NB4 (cell line): ENCODE measurements at regions not wholly inside any gene's neighbourhood (a gene's known extent, or its start where the extent isn't known, plus 50 kb on each side); places are given as distances from the start of the nearest gene placed in this dataset.

Experiments
- MAX ChIP-seq: IDR thresholded peaks from 2 replicates; pipeline ENCODE4 v1.6.1; 2011; ENCODE audit warnings: low read depth, low read length
- MYC ChIP-seq: IDR thresholded peaks from 2 replicates; pipeline ENCODE4 v1.6.1; 2011; ENCODE audit warnings: low read depth, low read length
- POLR2A ChIP-seq: IDR thresholded peaks from 2 replicates; pipeline ENCODE4 v1.6.1; 2011; ENCODE audit warnings: mild to moderate bottlenecking; ENCODE audit not compliant: insufficient read length; ENCODE audit errors: extremely low read depth
- TF ChIP-seq, protein P1 (sequence below): IDR thresholded peaks from one replicate; pipeline ENCODE4 v1.5.1; 2012; ENCODE audit warnings: low read depth, low read length

DNA sequence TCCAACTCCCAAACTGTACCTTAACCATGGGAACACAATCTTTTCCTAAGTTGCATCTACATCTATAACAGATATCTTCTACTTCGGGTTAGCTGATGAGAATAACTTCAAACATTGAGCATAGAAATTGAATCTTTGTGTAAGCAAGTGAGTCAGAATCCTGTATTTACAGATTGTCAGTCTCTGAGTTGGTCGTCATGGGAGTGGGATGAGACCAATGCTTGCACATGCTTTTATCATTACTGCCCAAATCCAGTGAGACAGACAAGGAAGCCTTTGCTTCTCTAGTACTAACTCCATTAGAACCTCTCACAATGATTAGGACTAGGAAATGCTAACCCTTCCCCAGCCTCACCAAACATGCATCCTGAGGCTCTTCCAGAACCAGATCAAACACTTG is 587.1 kb upstream of the ZNF717 start:
- TF ChIP-seq, protein P1, sequence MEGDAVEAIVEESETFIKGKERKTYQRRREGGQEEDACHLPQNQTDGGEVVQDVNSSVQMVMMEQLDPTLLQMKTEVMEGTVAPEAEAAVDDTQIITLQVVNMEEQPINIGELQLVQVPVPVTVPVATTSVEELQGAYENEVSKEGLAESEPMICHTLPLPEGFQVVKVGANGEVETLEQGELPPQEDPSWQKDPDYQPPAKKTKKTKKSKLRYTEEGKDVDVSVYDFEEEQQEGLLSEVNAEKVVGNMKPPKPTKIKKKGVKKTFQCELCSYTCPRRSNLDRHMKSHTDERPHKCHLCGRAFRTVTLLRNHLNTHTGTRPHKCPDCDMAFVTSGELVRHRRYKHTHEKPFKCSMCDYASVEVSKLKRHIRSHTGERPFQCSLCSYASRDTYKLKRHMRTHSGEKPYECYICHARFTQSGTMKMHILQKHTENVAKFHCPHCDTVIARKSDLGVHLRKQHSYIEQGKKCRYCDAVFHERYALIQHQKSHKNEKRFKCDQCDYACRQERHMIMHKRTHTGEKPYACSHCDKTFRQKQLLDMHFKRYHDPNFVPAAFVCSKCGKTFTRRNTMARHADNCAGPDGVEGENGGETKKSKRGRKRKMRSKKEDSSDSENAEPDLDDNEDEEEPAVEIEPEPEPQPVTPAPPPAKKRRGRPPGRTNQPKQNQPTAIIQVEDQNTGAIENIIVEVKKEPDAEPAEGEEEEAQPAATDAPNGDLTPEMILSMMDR = no peak
- TF ChIP-seq POLR2A (no peak), MAX (no peak), MYC (no peak)
